ENCODE measurements at regions not wholly inside any gene's neighbourhood (a gene's known extent, or its start where the extent isn't known, plus 50 kb on each side); places are given as distances from the start of the nearest gene placed in this dataset.

- no peak for TF ChIP-seq POLR2AphosphoS5 (IDR thresholded peaks at IDR 0.05)
- TF ChIP-seq CTCF (IDR thresholded peaks at IDR 0.05), result no peak
Observed at GRCh38 chr22:47309946-47310345, 547.5 kb downstream of the TBC1D22A start.
